Nephron (organoid): ENCODE measurements at regions not wholly inside any gene's neighbourhood (a gene's known extent, or its start where the extent isn't known, plus 50 kb on each side); places are given as distances from the start of the nearest gene placed in this dataset.

Experiments
- H3K27ac Mint-ChIP-seq, 3 experiments: 2 replicates each; pipeline ENCODE4 v1.8.0; 2020; ENCODE audit warnings: mixed read lengths in 3 of 3, mild to moderate bottlenecking in 2 of 3, moderate library complexity in 1 of 3
- H3K27me3 Mint-ChIP-seq: 2 replicates; pipeline ENCODE4 v1.8.0; 2021; ENCODE audit warnings: low read depth, mild to moderate bottlenecking, moderate library complexity, mixed read lengths
- H3K36me3 Mint-ChIP-seq: 2 replicates; pipeline ENCODE4 v1.8.0; 2020; ENCODE audit warnings: low read depth, mixed read lengths
- H3K4me1 Mint-ChIP-seq: 2 replicates; pipeline ENCODE4 v1.8.0; 2020; ENCODE audit warnings: mixed read lengths
- H3K4me3 Mint-ChIP-seq, 3 experiments: 2 replicates each; pipeline ENCODE4 v1.8.0; 2020; ENCODE audit warnings: mild to moderate bottlenecking in 3 of 3, mixed read lengths in 3 of 3, moderate library complexity in 2 of 3
- H3K9me3 Mint-ChIP-seq: 2 replicates; pipeline ENCODE4 v1.8.0; 2020; ENCODE audit warnings: mixed read lengths
- TF ChIP-seq, protein P1 (sequence below), 3 experiments: fragments of 200-600 bp; sonication (generic); IDR thresholded peaks; one replicate each; pipeline ENCODE4 v1.5.0; 2021; ENCODE audit warnings: antibody characterized with exemption in 3 of 3; ENCODE audit not compliant: unreplicated experiment in 3 of 3

DNA sequence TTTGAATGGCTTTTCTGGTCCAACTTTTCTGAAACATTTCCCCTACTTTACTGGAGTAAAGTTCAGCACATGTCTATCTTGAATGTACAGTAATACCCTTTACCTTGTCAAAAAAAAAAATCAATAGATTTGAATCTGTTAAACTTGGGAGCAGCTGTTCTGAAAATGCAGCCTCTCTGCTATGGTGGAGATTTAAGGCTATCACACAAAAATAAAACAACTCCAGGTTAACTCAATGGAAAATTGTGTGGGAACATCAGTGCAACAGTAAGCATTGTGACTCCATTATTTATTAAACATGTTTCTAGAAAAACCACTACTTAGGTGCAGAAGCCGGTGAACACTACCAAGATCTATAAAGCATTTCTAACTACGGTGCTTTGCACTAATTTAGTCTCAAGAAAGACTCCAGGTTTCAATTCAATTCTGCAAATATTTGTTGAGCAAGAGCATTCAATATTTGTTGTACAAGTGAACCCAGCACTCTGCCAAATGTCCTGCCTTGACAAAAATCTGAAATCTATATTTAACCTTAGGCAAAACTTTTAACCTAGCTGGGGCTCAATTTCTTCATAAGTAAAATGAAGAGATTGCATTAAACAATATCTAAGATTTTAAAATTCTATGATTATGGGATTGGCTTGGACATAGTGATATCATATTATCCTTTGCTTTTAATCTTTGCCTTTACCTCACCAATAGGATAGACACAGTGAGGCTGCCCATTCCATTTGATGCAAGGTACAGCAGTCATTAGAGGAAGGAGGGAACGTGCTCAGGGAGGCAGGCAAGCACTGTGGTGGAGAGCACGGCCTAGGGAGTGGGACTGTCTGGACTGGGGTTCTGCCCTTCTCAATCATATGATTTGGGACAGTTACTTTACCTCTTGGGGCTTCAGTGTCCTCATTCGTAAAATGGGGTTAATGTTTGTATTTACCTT is 155.2 kb downstream of the KITLG start:
- Mint-ChIP-seq H3K4me1 (no peaks in the 10 kb centered on the region), H3K27ac (no peak overlapping the region), H3K4me3 (no peak overlapping the region), H3K36me3 (no peaks in the 10 kb centered on the region), H3K27me3 (no peaks in the 10 kb centered on the region), H3K9me3 (peaks cover 12% of the 10 kb centered on the region)
- TF ChIP-seq, protein P1, sequence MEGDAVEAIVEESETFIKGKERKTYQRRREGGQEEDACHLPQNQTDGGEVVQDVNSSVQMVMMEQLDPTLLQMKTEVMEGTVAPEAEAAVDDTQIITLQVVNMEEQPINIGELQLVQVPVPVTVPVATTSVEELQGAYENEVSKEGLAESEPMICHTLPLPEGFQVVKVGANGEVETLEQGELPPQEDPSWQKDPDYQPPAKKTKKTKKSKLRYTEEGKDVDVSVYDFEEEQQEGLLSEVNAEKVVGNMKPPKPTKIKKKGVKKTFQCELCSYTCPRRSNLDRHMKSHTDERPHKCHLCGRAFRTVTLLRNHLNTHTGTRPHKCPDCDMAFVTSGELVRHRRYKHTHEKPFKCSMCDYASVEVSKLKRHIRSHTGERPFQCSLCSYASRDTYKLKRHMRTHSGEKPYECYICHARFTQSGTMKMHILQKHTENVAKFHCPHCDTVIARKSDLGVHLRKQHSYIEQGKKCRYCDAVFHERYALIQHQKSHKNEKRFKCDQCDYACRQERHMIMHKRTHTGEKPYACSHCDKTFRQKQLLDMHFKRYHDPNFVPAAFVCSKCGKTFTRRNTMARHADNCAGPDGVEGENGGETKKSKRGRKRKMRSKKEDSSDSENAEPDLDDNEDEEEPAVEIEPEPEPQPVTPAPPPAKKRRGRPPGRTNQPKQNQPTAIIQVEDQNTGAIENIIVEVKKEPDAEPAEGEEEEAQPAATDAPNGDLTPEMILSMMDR (IDR thresholded peaks at IDR 0.05; ENCODE audit: unreplicated experiment in 3 of 3), result no peak

DNA sequence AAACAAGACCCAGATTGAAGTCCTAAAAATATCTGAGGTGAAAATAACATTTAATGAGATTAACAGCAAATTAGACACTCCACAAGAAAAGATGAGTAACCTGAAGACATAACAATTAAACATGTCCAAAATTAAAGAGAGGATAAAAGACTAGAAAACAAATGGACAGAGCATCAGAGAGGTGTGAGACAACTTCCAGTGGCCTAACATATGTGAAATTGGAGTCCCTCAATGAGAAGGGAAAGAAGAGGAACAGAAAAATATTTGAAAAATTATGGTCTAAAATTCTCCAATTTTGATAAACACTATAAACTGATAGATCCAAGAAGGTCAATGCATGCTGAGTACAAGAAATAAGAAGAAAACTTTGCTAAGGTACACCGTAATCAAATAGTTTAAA is 151.9 kb downstream of the KITLG start:
- TF ChIP-seq, protein P1 (IDR thresholded peaks at IDR 0.05; ENCODE audit: unreplicated experiment in 3 of 3), result no peak
- Mint-ChIP-seq H3K4me3 (no peak overlapping the region), H3K27me3 (no peaks in the 10 kb centered on the region), H3K4me1 (no peaks in the 10 kb centered on the region), H3K36me3 (no peaks in the 10 kb centered on the region), H3K9me3 (peaks cover 12% of the 10 kb centered on the region), H3K27ac (no peak overlapping the region)

DNA sequence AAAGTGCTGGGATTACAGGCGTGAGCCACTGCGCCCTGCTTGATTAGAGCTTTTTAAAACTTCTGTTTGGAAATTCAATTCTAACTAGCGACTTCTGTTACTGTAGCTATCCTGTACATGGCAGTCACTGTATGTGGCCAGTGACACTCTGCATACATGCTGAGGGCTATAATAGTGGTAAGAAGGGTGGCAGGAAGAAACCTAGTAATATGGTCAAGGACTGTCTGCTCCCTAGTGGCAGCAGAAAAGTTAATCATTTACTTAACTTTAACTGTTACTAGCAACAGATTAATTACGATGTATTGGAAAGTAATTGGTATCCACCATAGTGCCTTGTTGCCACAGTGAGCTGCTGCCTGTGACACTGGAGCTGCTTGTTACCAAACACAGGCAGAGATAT is 149.0 kb downstream of the KITLG start:
- no peaks in the 10 kb centered on the region for H3K27me3 Mint-ChIP-seq
- no peaks in the 10 kb centered on the region for H3K4me1 Mint-ChIP-seq
- peaks cover 12% of the 10 kb centered on the region for H3K9me3 Mint-ChIP-seq
- TF ChIP-seq, protein P1 (IDR thresholded peaks at IDR 0.05; ENCODE audit: unreplicated experiment in 3 of 3), result no peak
- no peaks in the 10 kb centered on the region for H3K36me3 Mint-ChIP-seq
- H3K27ac Mint-ChIP-seq, result no peak overlapping the region
- H3K4me3 Mint-ChIP-seq, result no peak overlapping the region

DNA sequence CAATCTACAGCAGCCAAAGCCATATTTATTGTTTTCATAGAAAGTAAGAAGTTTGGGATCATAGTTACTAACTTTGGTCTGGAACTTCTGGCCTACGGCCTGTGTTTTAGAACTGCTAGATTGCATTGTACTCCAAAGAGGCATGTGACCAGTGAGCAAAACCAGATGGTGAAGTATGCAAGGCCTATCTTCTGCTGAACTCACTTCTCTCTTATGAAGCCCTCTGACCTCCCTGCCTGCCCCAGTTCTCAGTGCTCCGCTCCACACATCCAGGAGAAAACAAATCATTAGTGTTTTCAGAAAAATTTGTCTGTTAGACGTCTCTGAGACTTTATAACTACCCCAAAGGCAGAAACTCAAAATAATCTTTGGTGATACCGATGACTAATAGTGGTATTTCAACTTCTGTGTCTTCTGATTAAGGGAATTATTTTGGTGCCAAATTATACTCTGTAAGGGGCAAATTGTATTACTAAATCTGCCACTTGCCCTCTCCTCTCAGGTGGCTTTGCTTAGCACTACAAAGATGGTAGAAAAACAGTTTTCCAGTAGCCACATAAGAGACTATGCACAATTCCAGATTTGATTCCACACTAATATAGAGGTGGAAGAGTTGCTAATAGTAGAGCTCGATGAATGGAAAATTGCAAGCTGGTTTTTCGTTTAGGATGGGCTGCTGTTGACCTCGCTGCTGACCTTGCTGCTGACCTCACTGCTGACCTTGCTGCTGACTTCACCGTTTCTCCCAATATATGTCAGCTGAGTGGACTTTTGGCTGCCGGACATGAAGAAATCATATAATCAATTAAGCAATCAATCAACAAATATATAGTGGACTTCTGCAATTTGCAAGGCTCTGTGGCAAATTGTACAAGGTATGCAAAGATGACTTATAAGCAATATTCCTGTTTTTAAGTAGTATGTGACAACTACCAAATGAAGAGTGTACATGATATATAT is 147.5 kb downstream of the KITLG start:
- no peak overlapping the region for H3K4me3 Mint-ChIP-seq
- no peaks in the 10 kb centered on the region for H3K4me1 Mint-ChIP-seq

DNA sequence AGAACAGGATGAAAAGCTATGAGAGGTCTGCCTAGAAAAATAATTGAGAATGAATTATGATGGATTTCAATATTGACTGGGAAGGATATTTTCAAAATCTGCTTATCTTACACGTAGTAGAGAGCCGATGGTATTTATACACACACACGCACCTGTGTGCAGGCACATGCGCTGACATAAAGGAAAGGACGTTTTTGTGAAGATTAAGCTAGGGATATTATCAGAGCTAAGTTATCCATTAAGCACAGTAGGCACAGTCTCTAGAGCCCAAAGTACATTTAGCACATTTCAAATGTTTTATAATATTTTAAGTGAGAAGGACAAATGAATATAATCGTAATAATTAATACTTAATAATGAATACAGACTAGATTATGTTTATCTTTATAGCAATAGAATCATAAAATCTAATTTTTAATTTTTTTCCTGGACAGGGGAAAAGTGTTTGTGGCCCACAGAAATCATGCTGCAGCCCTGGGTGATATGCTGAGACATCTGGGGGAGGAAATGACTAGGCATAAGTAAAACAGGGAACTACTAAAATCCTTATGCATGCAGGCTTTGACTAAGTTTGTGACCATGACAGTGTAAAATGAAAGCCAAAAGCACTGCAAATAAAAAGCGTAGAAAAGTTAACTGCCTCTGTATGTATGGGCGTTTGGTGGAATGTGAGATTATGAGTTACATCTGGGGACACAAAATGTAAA is 146.1 kb downstream of the KITLG start:
- TF ChIP-seq, protein P1 (IDR thresholded peaks at IDR 0.05; ENCODE audit: unreplicated experiment in 3 of 3), result no peak
- H3K9me3 Mint-ChIP-seq, result peaks cover 3% of the 10 kb centered on the region
- H3K27ac Mint-ChIP-seq, result peak overlapping the region in 2 of 3 experiments; percentile 11 to 69
- H3K27me3 Mint-ChIP-seq, result no peaks in the 10 kb centered on the region
- no peak overlapping the region for H3K4me3 Mint-ChIP-seq
- H3K4me1 Mint-ChIP-seq, result no peaks in the 10 kb centered on the region
- no peaks in the 10 kb centered on the region for H3K36me3 Mint-ChIP-seq

More for the DNA sequence above, 147.5 kb downstream of the KITLG start:
- no peaks in the 10 kb centered on the region for H3K36me3 Mint-ChIP-seq
- no peaks in the 10 kb centered on the region for H3K27me3 Mint-ChIP-seq
- TF ChIP-seq, protein P1 (IDR thresholded peaks at IDR 0.05; ENCODE audit: unreplicated experiment in 3 of 3), result no peak
- H3K9me3 Mint-ChIP-seq, result peaks cover 6% of the 10 kb centered on the region
- no peak overlapping the region for H3K27ac Mint-ChIP-seq
